HCT116 (cell line): ENCODE measurements at regions not wholly inside any gene's neighbourhood (a gene's known extent, or its start where the extent isn't known, plus 50 kb on each side); places are given as distances from the start of the nearest gene placed in this dataset.

Experiments used
- ATAC-seq: fragments of 200-7000 bp; cut with Tn5 transposase; 2 replicates; pipeline ENCODE4 v1.9.1; 2020; ENCODE audit warnings: mild to moderate bottlenecking, moderate library complexity
- BruUV-seq: library from RNA; stranded (reverse); fragments of 400-500 nt; replicated peaks from 2 replicates; lab custom pipeline; 2021; lab: Mats Ljungman, UMichigan
- CTCF ChIA-PET: fragments of 300-600 bp; sonication (Branson Sonifier 250); formaldehyde crosslinking; loops from one replicate; lab custom pipeline; 2021; ENCODE audit warnings: antibody characterized with exemption; lab: Charles Lee
- POLR2A ChIA-PET: fragments of 300-600, 350-600 bp; sonication (Branson Sonifier 250); formaldehyde crosslinking; loops from one replicate; lab custom pipeline; 2021; ENCODE audit warnings: antibody characterized with exemption; lab: Charles Lee
- RAD21 ChIA-PET, 2 experiments: fragments of 300-600 bp; sonication (Branson Sonifier 250); formaldehyde crosslinking; loops; one replicate each; lab custom pipeline; 2023; ENCODE audit warnings: low total read pairs in 2 of 2; ENCODE audit not compliant: uncharacterized antibody in 2 of 2, unreplicated experiment in 2 of 2, low non-redundant PET in 1 of 2; lab: Charles Lee
- DNase-seq: peaks from one replicate; pipeline ENCODE4 v3.0.0-alpha.2; 2010; ENCODE audit warnings: low read depth, low spot score
- H2AFZ ChIP-seq: fragments of 200-600 bp; shearing (Covaris generic), sonication (generic); 2 replicates; pipeline ENCODE4 v1.6.1; 2017; ENCODE audit warnings: low read depth, mixed run types, mixed read lengths, antibody characterized with exemption, low read length; ENCODE audit not compliant: poor library complexity, severe bottlenecking
- H3K27ac ChIP-seq: 2 replicates; pipeline ENCODE4 v1.5.1; 2012; ENCODE audit warnings: low read depth, low read length
- H3K27me3 ChIP-seq: fragments of 200-600 bp; sonication (generic); 2 replicates; pipeline ENCODE4 v1.6.1; 2016; ENCODE audit warnings: mixed run types, low read length, mixed read lengths; ENCODE audit not compliant: insufficient read depth
- H3K36me3 ChIP-seq, 2 experiments: fragments of 200-500 bp in 1 of 2; fragments of 200-600 bp in 1 of 2; sonication (Bioruptor generic) in 1 of 2; sonication (generic) in 1 of 2; 2 replicates each; pipeline versions ENCODE4 v1.5.1 to v1.6.1; 2014 to 2016; ENCODE audit warnings: low read length in 2 of 2, inconsistent platforms in 1 of 2, mixed read lengths in 1 of 2, mixed run types in 1 of 2; ENCODE audit not compliant: insufficient read depth in 2 of 2, control insufficient read depth in 1 of 2
- H3K4me1 ChIP-seq, 2 experiments: fragments of 200-600 bp in 1 of 2; sonication (generic) in 1 of 2; 2 replicates each; pipeline versions ENCODE4 v1.5.1 to v1.6.1; 2012 to 2017; ENCODE audit warnings: low read length in 2 of 2, inconsistent platforms in 1 of 2, mild to moderate bottlenecking in 1 of 2, mixed read lengths in 1 of 2, mixed run types in 1 of 2, moderate library complexity in 1 of 2; ENCODE audit not compliant: insufficient read depth in 2 of 2, control insufficient read depth in 1 of 2
- H3K4me2 ChIP-seq: fragments of 200-600 bp; sonication (generic); 2 replicates; pipeline ENCODE4 v1.6.1; 2017; ENCODE audit warnings: mixed run types, low read length, mixed read lengths
- H3K4me3 ChIP-seq, 2 experiments: fragments of 200-600 bp in 1 of 2; sonication (generic) in 1 of 2; replicated peaks in 1 of 2; 2 replicates each; pipeline ENCODE4 v1.5.1; 2011 to 2016; ENCODE audit warnings: low read length in 2 of 2, control low read depth in 1 of 2, low read depth in 1 of 2, mild to moderate bottlenecking in 1 of 2, mixed read lengths in 1 of 2, mixed run types in 1 of 2
- H3K79me2 ChIP-seq: fragments of 200-600 bp; sonication (generic); 2 replicates; pipeline ENCODE4 v1.6.1; 2017; ENCODE audit warnings: mild to moderate bottlenecking, mixed run types, low read length, moderate library complexity, mixed read lengths; ENCODE audit not compliant: insufficient read depth
- H3K9ac ChIP-seq: fragments of 200-600 bp; sonication (generic); 2 replicates; pipeline ENCODE4 v1.6.1; 2016; ENCODE audit warnings: low read length, mixed read lengths
- H3K9me2 ChIP-seq: fragments of 200-600 bp; sonication (generic), shearing (Covaris generic); 2 replicates; pipeline ENCODE4 v1.6.1; 2017; ENCODE audit warnings: mixed run types, mild to moderate bottlenecking, moderate library complexity; ENCODE audit not compliant: insufficient read depth
- H3K9me3 ChIP-seq, 2 experiments: fragments of 200-500 bp in 1 of 2; fragments of 200-600 bp in 1 of 2; sonication (Bioruptor generic) in 1 of 2; sonication (generic) in 1 of 2; 2 replicates each; pipeline ENCODE4 v1.6.1; 2014 to 2017; ENCODE audit warnings: low read length in 2 of 2, mixed read lengths in 2 of 2, inconsistent platforms in 1 of 2, low read depth in 1 of 2, mild to moderate bottlenecking in 1 of 2, mixed run types in 1 of 2, moderate library complexity in 1 of 2; ENCODE audit not compliant: control insufficient read depth in 1 of 2, insufficient read depth in 1 of 2
- H4K20me1 ChIP-seq: fragments of 200-600 bp; sonication (generic), shearing (Covaris generic); 2 replicates; pipeline ENCODE4 v1.6.1; 2017; ENCODE audit warnings: mixed run types, mild to moderate bottlenecking, moderate library complexity; ENCODE audit not compliant: insufficient read depth
- CBX3 ChIP-seq: IDR thresholded peaks from 2 replicates; pipeline ENCODE4 v1.6.1; 2012; ENCODE audit warnings: low read depth
- CEBPB ChIP-seq: IDR thresholded peaks from 2 replicates; pipeline ENCODE4 v1.6.1; 2012; ENCODE audit warnings: low read depth
- EZH2 ChIP-seq: fragments of 200-600 bp; sonication (generic); IDR thresholded peaks from 2 replicates; pipeline ENCODE4 v1.6.1; 2017; ENCODE audit warnings: antibody characterized with exemption, mixed run types
- FOSL1 ChIP-seq: IDR thresholded peaks from 2 replicates; pipeline ENCODE4 v1.6.1; 2012; ENCODE audit warnings: low read depth
- POLR2A ChIP-seq: IDR thresholded peaks from 2 replicates; pipeline ENCODE4 v1.7.0; 2011; ENCODE audit warnings: borderline replicate concordance; ENCODE audit not compliant: insufficient read depth, insufficient read length; ENCODE audit errors: extremely low read depth
- POLR2AphosphoS5 ChIP-seq: IDR thresholded peaks from 2 replicates; pipeline ENCODE4 v1.6.1; 2011; ENCODE audit warnings: mild to moderate bottlenecking, low read depth, low read length, moderate library complexity
- RAD21 ChIP-seq: IDR thresholded peaks from 2 replicates; pipeline ENCODE4 v1.6.1; 2012; ENCODE audit warnings: low read depth, mild to moderate bottlenecking
- intact Hi-C: fragments of 100-400 bp; cut with micrococcal nuclease; formaldehyde crosslinking; loops from 2 replicates; pipeline ENCODE4 v1.10.0; 2022
- TF ChIP-seq, protein P1 (sequence below): IDR thresholded peaks from 2 replicates; pipeline ENCODE4 v1.6.1; 2011; ENCODE audit warnings: mild to moderate bottlenecking, low read length, moderate library complexity; ENCODE audit not compliant: insufficient replicate concordance; ENCODE audit errors: extremely low read depth

DNA sequence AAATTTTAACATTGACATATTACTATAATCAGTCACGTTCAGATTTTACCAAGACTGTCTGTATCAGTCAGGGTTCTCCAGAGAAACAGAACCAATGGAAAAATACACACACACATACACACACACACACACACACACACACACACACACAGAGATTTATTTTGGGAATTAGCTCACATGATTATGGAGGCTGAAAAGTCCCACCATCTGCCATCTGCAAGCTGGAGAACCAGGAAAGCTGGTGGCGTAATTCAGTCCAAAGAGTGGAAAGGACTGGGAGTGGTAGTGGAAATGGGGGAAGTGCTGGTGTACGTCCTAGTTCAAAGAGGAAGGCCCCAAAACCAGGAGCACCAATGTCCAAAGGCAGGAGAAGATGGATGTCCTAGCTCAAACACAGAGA lies 166.4 kb downstream of the AKAIN1 start:
- no peaks in the 10 kb centered on the region for H3K27me3 ChIP-seq
- peaks cover 5 to 11% of the 10 kb centered on the region in 2 experiments; a peak in 2 of 4 replicates for H3K9me3 ChIP-seq
- intact Hi-C loops, result no loop called here
- ChIA-PET CTCF (no interaction called here), RAD21 (no interaction called here), POLR2A (no interaction called here)
- no peak for TF ChIP-seq POLR2A
- TF ChIP-seq, protein P1, sequence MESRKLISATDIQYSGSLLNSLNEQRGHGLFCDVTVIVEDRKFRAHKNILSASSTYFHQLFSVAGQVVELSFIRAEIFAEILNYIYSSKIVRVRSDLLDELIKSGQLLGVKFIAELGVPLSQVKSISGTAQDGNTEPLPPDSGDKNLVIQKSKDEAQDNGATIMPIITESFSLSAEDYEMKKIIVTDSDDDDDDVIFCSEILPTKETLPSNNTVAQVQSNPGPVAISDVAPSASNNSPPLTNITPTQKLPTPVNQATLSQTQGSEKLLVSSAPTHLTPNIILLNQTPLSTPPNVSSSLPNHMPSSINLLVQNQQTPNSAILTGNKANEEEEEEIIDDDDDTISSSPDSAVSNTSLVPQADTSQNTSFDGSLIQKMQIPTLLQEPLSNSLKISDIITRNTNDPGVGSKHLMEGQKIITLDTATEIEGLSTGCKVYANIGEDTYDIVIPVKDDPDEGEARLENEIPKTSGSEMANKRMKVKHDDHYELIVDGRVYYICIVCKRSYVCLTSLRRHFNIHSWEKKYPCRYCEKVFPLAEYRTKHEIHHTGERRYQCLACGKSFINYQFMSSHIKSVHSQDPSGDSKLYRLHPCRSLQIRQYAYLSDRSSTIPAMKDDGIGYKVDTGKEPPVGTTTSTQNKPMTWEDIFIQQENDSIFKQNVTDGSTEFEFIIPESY, result no peak
- no peak for TF ChIP-seq CBX3
- TF ChIP-seq POLR2AphosphoS5, result no peak
- no peak for TF ChIP-seq EZH2
- no peak for TF ChIP-seq CEBPB
- TF ChIP-seq RAD21, result no peak
- H3K4me1 ChIP-seq, result no peaks in the 10 kb centered on the region
- DNase-seq, result no peak
- H3K4me3 ChIP-seq, result no peak overlapping the region
- H2AFZ ChIP-seq, result no peak overlapping the region
- ATAC-seq, result no peak
- no peaks in the 10 kb centered on the region for H3K79me2 ChIP-seq
- no peaks in the 10 kb centered on the region for H4K20me1 ChIP-seq
- H3K27ac ChIP-seq, result no peak overlapping the region
- BruUV-seq, result no TSS peak
- no peak overlapping the region for H3K9ac ChIP-seq
- no peaks in the 10 kb centered on the region for H3K9me2 ChIP-seq
- no peaks in the 10 kb centered on the region for H3K36me3 ChIP-seq
- H3K4me2 ChIP-seq, result no peak overlapping the region

DNA sequence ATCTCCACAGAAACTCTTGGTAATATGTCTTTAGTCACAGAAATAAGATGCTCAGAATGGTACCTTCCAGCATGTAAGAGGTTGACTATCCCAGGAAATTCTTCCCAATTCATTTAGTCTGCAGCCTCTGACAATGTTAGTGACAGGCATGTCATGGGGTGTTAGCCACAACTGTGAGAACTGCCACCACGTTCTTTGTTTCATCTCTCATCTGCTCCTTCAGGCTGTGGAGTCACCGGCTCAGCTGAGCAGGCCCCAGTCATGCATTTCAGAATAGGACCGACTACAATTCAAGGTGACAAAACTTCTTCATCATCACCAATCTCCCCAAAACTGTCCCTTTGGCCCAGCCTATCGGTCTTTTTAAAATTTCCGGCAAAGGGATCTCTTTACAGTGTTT lies 167.5 kb downstream of the AKAIN1 start:
- DNase-seq, result no peak
- no peaks in the 10 kb centered on the region for H3K36me3 ChIP-seq
- H3K27me3 ChIP-seq, result no peaks in the 10 kb centered on the region
- no peaks in the 10 kb centered on the region for H3K79me2 ChIP-seq
- H3K9ac ChIP-seq, result no peak overlapping the region
- peaks cover 5 to 11% of the 10 kb centered on the region in 2 experiments; a peak in 2 of 4 replicates for H3K9me3 ChIP-seq
- H3K4me2 ChIP-seq, result no peak overlapping the region
- H4K20me1 ChIP-seq, result no peaks in the 10 kb centered on the region
- POLR2A ChIA-PET, result no interaction called here
- BruUV-seq, result no TSS peak
- no peak overlapping the region for H2AFZ ChIP-seq
- TF ChIP-seq CEBPB, result no peak
- TF ChIP-seq FOSL1, result no peak
- TF ChIP-seq RAD21, result no peak
- RAD21 ChIA-PET, result no interaction called here
- H3K4me1 ChIP-seq, result no peaks in the 10 kb centered on the region
- no peak overlapping the region for H3K4me3 ChIP-seq
- CTCF ChIA-PET, result no interaction called here
- ATAC-seq, result no peak
- no peaks in the 10 kb centered on the region for H3K9me2 ChIP-seq
- intact Hi-C loops, result no loop called here
- no peak overlapping the region for H3K27ac ChIP-seq
